IPS-20b (cell line): ENCODE measurements at regions not wholly inside any gene's neighbourhood (a gene's known extent, or its start where the extent isn't known, plus 50 kb on each side); places are given as distances from the start of the nearest gene placed in this dataset.

Experiments
- H3K27ac ChIP-seq: one replicate; pipeline ENCODE4 v1.5.1; 2013; ENCODE audit warnings: low read length
- H3K27me3 ChIP-seq: 2 replicates; pipeline ENCODE4 v1.6.1; 2013; ENCODE audit warnings: mild to moderate bottlenecking, low read length, inconsistent platforms; ENCODE audit not compliant: insufficient read depth
- H3K36me3 ChIP-seq: 2 replicates; pipeline ENCODE4 v1.6.1; 2013; ENCODE audit warnings: low read depth, mild to moderate bottlenecking, inconsistent platforms, low read length, moderate library complexity; ENCODE audit not compliant: insufficient read depth
- H3K4me1 ChIP-seq: 2 replicates; pipeline ENCODE4 v1.6.1; 2013; ENCODE audit warnings: mild to moderate bottlenecking, control low read depth, inconsistent platforms, low read length, moderate library complexity; ENCODE audit not compliant: insufficient read depth
- H3K4me3 ChIP-seq: 2 replicates; pipeline ENCODE4 v1.5.1; 2013; ENCODE audit warnings: mild to moderate bottlenecking, low read length, inconsistent platforms
- H3K9ac ChIP-seq: 2 replicates; pipeline ENCODE4 v1.6.1; 2013; ENCODE audit warnings: low read depth, mild to moderate bottlenecking, inconsistent platforms, low read length, moderate library complexity
- H3K9me3 ChIP-seq: 2 replicates; pipeline ENCODE4 v1.6.1; 2013; ENCODE audit warnings: mild to moderate bottlenecking, low read depth, low read length, inconsistent platforms; ENCODE audit not compliant: insufficient read depth

GRCh38 chr12:67141296-67142018 is 127.7 kb upstream of the CAND1 start:
- no peaks in the 10 kb centered on the region for H3K27me3 ChIP-seq
- no peaks in the 10 kb centered on the region for H3K36me3 ChIP-seq
- no peak overlapping the region for H3K9ac ChIP-seq
- no peaks in the 10 kb centered on the region for H3K4me1 ChIP-seq
- H3K27ac ChIP-seq = no peak overlapping the region
- H3K9me3 ChIP-seq = no peaks in the 10 kb centered on the region
- no peak overlapping the region for H3K4me3 ChIP-seq

GRCh38 chr12:67145692-67146091 is 123.5 kb upstream of the CAND1 start:
- no peaks in the 10 kb centered on the region for H3K4me1 ChIP-seq
- H3K27me3 ChIP-seq = no peaks in the 10 kb centered on the region
- no peaks in the 10 kb centered on the region for H3K36me3 ChIP-seq
- no peak overlapping the region for H3K27ac ChIP-seq
- no peak overlapping the region for H3K9ac ChIP-seq
- no peaks in the 10 kb centered on the region for H3K9me3 ChIP-seq
- H3K4me3 ChIP-seq = no peak overlapping the region

GRCh38 chr12:67147030-67147429 is 122.1 kb upstream of the CAND1 start:
- H3K9me3 ChIP-seq = no peaks in the 10 kb centered on the region
- H3K4me1 ChIP-seq = no peaks in the 10 kb centered on the region
- no peak overlapping the region for H3K9ac ChIP-seq
- no peaks in the 10 kb centered on the region for H3K36me3 ChIP-seq
- H3K27me3 ChIP-seq = no peaks in the 10 kb centered on the region
- H3K4me3 ChIP-seq = no peak overlapping the region
- H3K27ac ChIP-seq = no peak overlapping the region

- Histone ChIP-seq H3K27me3 (no peaks in the 10 kb centered on the region), H3K4me3 (no peak overlapping the region), H3K9me3 (no peaks in the 10 kb centered on the region)
Measured at GRCh38 chr12:67147447-67147846, 121.7 kb upstream of the CAND1 start.

GRCh38 chr12:67148265-67148664 is 120.9 kb upstream of the CAND1 start:
- H3K9me3 ChIP-seq = no peaks in the 10 kb centered on the region
- no peak overlapping the region for H3K9ac ChIP-seq
- no peaks in the 10 kb centered on the region for H3K27me3 ChIP-seq
- no peak overlapping the region for H3K4me3 ChIP-seq
- no peak overlapping the region for H3K27ac ChIP-seq
- H3K4me1 ChIP-seq = no peaks in the 10 kb centered on the region
- no peaks in the 10 kb centered on the region for H3K36me3 ChIP-seq

More at GRCh38 chr12:67147447-67147846, 121.7 kb upstream of the CAND1 start:
- no peaks in the 10 kb centered on the region for H3K4me1 ChIP-seq
- H3K36me3 ChIP-seq = no peaks in the 10 kb centered on the region
- H3K27ac ChIP-seq = no peak overlapping the region
- no peak overlapping the region for H3K9ac ChIP-seq

GRCh38 chr12:67151886-67152285 is 117.3 kb upstream of the CAND1 start:
- Histone ChIP-seq H3K36me3 (no peaks in the 10 kb centered on the region), H3K9me3 (no peaks in the 10 kb centered on the region), H3K27me3 (no peaks in the 10 kb centered on the region)

GRCh38 chr12:67152451-67152850 is 116.7 kb upstream of the CAND1 start:
- Histone ChIP-seq H3K9ac (no peak overlapping the region), H3K9me3 (no peaks in the 10 kb centered on the region), H3K36me3 (no peaks in the 10 kb centered on the region), H3K27ac (no peak overlapping the region), H3K4me1 (no peaks in the 10 kb centered on the region), H3K4me3 (no peak overlapping the region), H3K27me3 (no peaks in the 10 kb centered on the region)

More at GRCh38 chr12:67151886-67152285, 117.3 kb upstream of the CAND1 start:
- Histone ChIP-seq H3K27ac (no peak overlapping the region), H3K9ac (no peak overlapping the region), H3K4me3 (no peak overlapping the region), H3K4me1 (no peaks in the 10 kb centered on the region)

- H3K9me3 ChIP-seq = no peaks in the 10 kb centered on the region
- no peak overlapping the region for H3K4me3 ChIP-seq
- no peak overlapping the region for H3K27ac ChIP-seq
- no peak overlapping the region for H3K9ac ChIP-seq
- H3K36me3 ChIP-seq = no peaks in the 10 kb centered on the region
- no peaks in the 10 kb centered on the region for H3K27me3 ChIP-seq
- no peaks in the 10 kb centered on the region for H3K4me1 ChIP-seq
Measured at GRCh38 chr12:67154901-67155300, 114.3 kb upstream of the CAND1 start.

GRCh38 chr12:67155863-67156262 is 113.3 kb upstream of the CAND1 start:
- H3K36me3 ChIP-seq = no peaks in the 10 kb centered on the region
- H3K9ac ChIP-seq = no peak overlapping the region
- H3K27me3 ChIP-seq = no peaks in the 10 kb centered on the region
- no peaks in the 10 kb centered on the region for H3K9me3 ChIP-seq
- H3K4me3 ChIP-seq = no peak overlapping the region
- no peak overlapping the region for H3K27ac ChIP-seq
- no peaks in the 10 kb centered on the region for H3K4me1 ChIP-seq

GRCh38 chr12:67161322-67161918 is 107.7 kb upstream of the CAND1 start:
- Histone ChIP-seq H3K9me3 (no peaks in the 10 kb centered on the region), H3K9ac (no peak overlapping the region)

GRCh38 chr12:67173258-67173657 is 95.9 kb upstream of the CAND1 start:
- no peaks in the 10 kb centered on the region for H3K27me3 ChIP-seq
- H3K4me1 ChIP-seq = no peaks in the 10 kb centered on the region
- H3K36me3 ChIP-seq = no peaks in the 10 kb centered on the region
- H3K4me3 ChIP-seq = no peak overlapping the region
- H3K27ac ChIP-seq = no peak overlapping the region
- no peaks in the 10 kb centered on the region for H3K9me3 ChIP-seq
- H3K9ac ChIP-seq = no peak overlapping the region

More at GRCh38 chr12:67161322-67161918, 107.7 kb upstream of the CAND1 start:
- no peak overlapping the region for H3K27ac ChIP-seq
- no peaks in the 10 kb centered on the region for H3K27me3 ChIP-seq
- no peak overlapping the region for H3K4me3 ChIP-seq
- H3K4me1 ChIP-seq = no peaks in the 10 kb centered on the region
- no peaks in the 10 kb centered on the region for H3K36me3 ChIP-seq

- Histone ChIP-seq H3K4me1 (no peaks in the 10 kb centered on the region), H3K36me3 (no peaks in the 10 kb centered on the region), H3K27ac (no peak overlapping the region), H3K9ac (no peak overlapping the region), H3K27me3 (no peaks in the 10 kb centered on the region), H3K4me3 (no peak overlapping the region), H3K9me3 (no peaks in the 10 kb centered on the region)
Measured at GRCh38 chr12:67182551-67182950, 86.6 kb upstream of the CAND1 start.
